Liver (tissue), 8 donors: ENCODE measurements at regions not wholly inside any gene's neighbourhood (a gene's known extent, or its start where the extent isn't known, plus 50 kb on each side); places are given as distances from the start of the nearest gene placed in this dataset.

Experiments
- DNase-seq: peaks from one replicate; pipeline ENCODE4 v3.0.0-alpha.2; 2017; ENCODE audit warnings: low spot score
- H3K27ac ChIP-seq, 2 donors: one replicate each; pipeline ENCODE4 v1.7.0; 2013; ENCODE audit warnings: inconsistent platforms in 2 of 2, low read length in 2 of 2, control low read depth in 1 of 2, low read depth in 1 of 2, mild to moderate bottlenecking in 1 of 2
- H3K27me3 ChIP-seq, 4 donors: one replicate each; pipeline versions ENCODE4 v1.6.1 to v1.7.0; 2013; ENCODE audit warnings: low read length in 3 of 4, inconsistent platforms in 1 of 4, mild to moderate bottlenecking in 1 of 4, moderate library complexity in 1 of 4; ENCODE audit not compliant: control insufficient read depth in 4 of 4, insufficient read depth in 4 of 4
- H3K36me3 ChIP-seq, 4 donors: one replicate each; pipeline versions ENCODE4 v1.6.1 to v1.7.0; 2013; ENCODE audit warnings: low read length in 3 of 4, mild to moderate bottlenecking in 3 of 4, low read depth in 1 of 4, moderate library complexity in 1 of 4; ENCODE audit not compliant: control insufficient read depth in 4 of 4, insufficient read depth in 3 of 4
- H3K4me1 ChIP-seq, 4 donors: one replicate each; pipeline versions ENCODE4 v1.6.1 to v1.7.0; 2013; ENCODE audit warnings: low read length in 3 of 4, mild to moderate bottlenecking in 3 of 4, moderate library complexity in 1 of 4; ENCODE audit not compliant: control insufficient read depth in 4 of 4, insufficient read depth in 4 of 4
- H3K4me3 ChIP-seq, 3 donors: one replicate each; pipeline versions ENCODE4 v1.6.1 to v1.7.0; 2013; ENCODE audit warnings: low read length in 3 of 3, control low read depth in 1 of 3, low read depth in 1 of 3, mild to moderate bottlenecking in 1 of 3
- H3K9ac ChIP-seq, 2 donors: one replicate each; pipeline ENCODE4 v1.7.0; 2013; ENCODE audit warnings: low read length in 2 of 2, mild to moderate bottlenecking in 2 of 2, moderate library complexity in 2 of 2, control low read depth in 1 of 2, low read depth in 1 of 2
- H3K9me3 ChIP-seq, 4 donors: one replicate each; pipeline versions ENCODE4 v1.6.1 to v1.7.0; 2013; ENCODE audit warnings: low read length in 3 of 4; ENCODE audit not compliant: control insufficient read depth in 4 of 4
- ATF3 ChIP-seq: IDR thresholded peaks from 2 replicates; pipeline ENCODE4 v1.6.1; 2016; ENCODE audit warnings: antibody characterized with exemption
- FOXA1 ChIP-seq: IDR thresholded peaks from 2 replicates; pipeline ENCODE4 v1.6.1; 2016; ENCODE audit warnings: antibody characterized with exemption
- FOXA2 ChIP-seq: IDR thresholded peaks from 2 replicates; pipeline ENCODE4 v1.6.1; 2016; ENCODE audit warnings: antibody characterized with exemption
- GABPA ChIP-seq, 2 donors: IDR thresholded peaks in 1 of 2; conservative IDR thresholded peaks in 1 of 2; 2 replicates each; pipeline ENCODE4 v1.6.1; 2016; ENCODE audit warnings: antibody characterized with exemption in 2 of 2, mild to moderate bottlenecking in 1 of 2, moderate library complexity in 1 of 2
- HNF4A ChIP-seq, 2 donors: conservative IDR thresholded peaks; 2 replicates each; pipeline ENCODE4 v1.6.1; 2016; ENCODE audit warnings: antibody characterized with exemption in 2 of 2, mild to moderate bottlenecking in 2 of 2
- HNF4G ChIP-seq: IDR thresholded peaks from 2 replicates; pipeline ENCODE4 v1.6.1; 2016; ENCODE audit warnings: antibody characterized with exemption
- JUND ChIP-seq, 2 donors: IDR thresholded peaks; 2 replicates each; pipeline ENCODE4 v1.6.1; 2016; ENCODE audit warnings: antibody characterized with exemption in 2 of 2
- NR2F2 ChIP-seq: IDR thresholded peaks from 2 replicates; pipeline ENCODE4 v1.6.1; 2016; ENCODE audit warnings: antibody characterized with exemption
- RAD21 ChIP-seq, 2 donors: IDR thresholded peaks; 2 replicates each; pipeline ENCODE4 v1.6.1; 2016; ENCODE audit warnings: antibody characterized with exemption in 2 of 2, mild to moderate bottlenecking in 2 of 2
- RXRA ChIP-seq, 2 donors: IDR thresholded peaks; 2 replicates each; pipeline ENCODE4 v1.6.1; 2017 to 2018; ENCODE audit warnings: antibody characterized with exemption in 2 of 2, mild to moderate bottlenecking in 1 of 2
- SP1 ChIP-seq: IDR thresholded peaks from 2 replicates; pipeline ENCODE4 v1.6.1; 2018; ENCODE audit warnings: antibody characterized with exemption, mild to moderate bottlenecking
- TAF1 ChIP-seq: conservative IDR thresholded peaks from 2 replicates; pipeline ENCODE4 v1.6.1; 2016; ENCODE audit warnings: antibody characterized with exemption, mild to moderate bottlenecking
- YY1 ChIP-seq: IDR thresholded peaks from 2 replicates; pipeline ENCODE4 v1.6.1; 2016; ENCODE audit warnings: antibody characterized with exemption, mild to moderate bottlenecking
- ZBTB33 ChIP-seq: IDR thresholded peaks from 2 replicates; pipeline ENCODE4 v1.6.1; 2016; ENCODE audit warnings: antibody characterized with exemption
- WGBS: extraction: QIAGEN DNeasy Blood & Tissue Kit; methylation state at CpG from one replicate; pipeline ENCODE4 v1.1.7; 2013; 5-methylcytosine and 5-hydroxymethylcytosine counted together
- TF ChIP-seq, protein P1 (sequence below): IDR thresholded peaks from 2 replicates; pipeline ENCODE4 v1.6.1; 2016; ENCODE audit warnings: antibody characterized with exemption, mild to moderate bottlenecking
- TF ChIP-seq, protein P2 (sequence below): fragments of 150-350 bp; IDR thresholded peaks from 2 replicates; pipeline ENCODE4 v1.5.1; 2017; ENCODE audit warnings: improper control_type of control experiment, low read depth, low read length; ENCODE audit not compliant: missing input control
- TF ChIP-seq, protein P3 (sequence below): IDR thresholded peaks from 2 replicates; pipeline ENCODE4 v1.6.1; 2016; ENCODE audit warnings: antibody characterized with exemption
- donor health status: healthy.
- donor health status: healthy.
- donor health status: healthy.
- donor health status: healthy.
- donor health status: healthy.

GRCh38 chr2:193250389-193250788 lies 1055.7 kb upstream of the TMEFF2 start:
- Histone ChIP-seq H3K36me3 (no peaks in the 10 kb centered on the region), H3K27me3 (no peaks in the 10 kb centered on the region), H3K9me3 (no peaks in the 10 kb centered on the region), H3K9ac (no peak overlapping the region), H3K4me3 (no peak overlapping the region), H3K27ac (no peak overlapping the region), H3K4me1 (no peaks in the 10 kb centered on the region)
- no peak for DNase-seq
- TF ChIP-seq FOXA2, result no peak
- TF ChIP-seq RXRA (IDR thresholded peaks at IDR 0.05), result no peak
- no peak for TF ChIP-seq NR2F2
- TF ChIP-seq FOXA1, result no peak
- TF ChIP-seq HNF4G, result no peak
- TF ChIP-seq, protein P1, sequence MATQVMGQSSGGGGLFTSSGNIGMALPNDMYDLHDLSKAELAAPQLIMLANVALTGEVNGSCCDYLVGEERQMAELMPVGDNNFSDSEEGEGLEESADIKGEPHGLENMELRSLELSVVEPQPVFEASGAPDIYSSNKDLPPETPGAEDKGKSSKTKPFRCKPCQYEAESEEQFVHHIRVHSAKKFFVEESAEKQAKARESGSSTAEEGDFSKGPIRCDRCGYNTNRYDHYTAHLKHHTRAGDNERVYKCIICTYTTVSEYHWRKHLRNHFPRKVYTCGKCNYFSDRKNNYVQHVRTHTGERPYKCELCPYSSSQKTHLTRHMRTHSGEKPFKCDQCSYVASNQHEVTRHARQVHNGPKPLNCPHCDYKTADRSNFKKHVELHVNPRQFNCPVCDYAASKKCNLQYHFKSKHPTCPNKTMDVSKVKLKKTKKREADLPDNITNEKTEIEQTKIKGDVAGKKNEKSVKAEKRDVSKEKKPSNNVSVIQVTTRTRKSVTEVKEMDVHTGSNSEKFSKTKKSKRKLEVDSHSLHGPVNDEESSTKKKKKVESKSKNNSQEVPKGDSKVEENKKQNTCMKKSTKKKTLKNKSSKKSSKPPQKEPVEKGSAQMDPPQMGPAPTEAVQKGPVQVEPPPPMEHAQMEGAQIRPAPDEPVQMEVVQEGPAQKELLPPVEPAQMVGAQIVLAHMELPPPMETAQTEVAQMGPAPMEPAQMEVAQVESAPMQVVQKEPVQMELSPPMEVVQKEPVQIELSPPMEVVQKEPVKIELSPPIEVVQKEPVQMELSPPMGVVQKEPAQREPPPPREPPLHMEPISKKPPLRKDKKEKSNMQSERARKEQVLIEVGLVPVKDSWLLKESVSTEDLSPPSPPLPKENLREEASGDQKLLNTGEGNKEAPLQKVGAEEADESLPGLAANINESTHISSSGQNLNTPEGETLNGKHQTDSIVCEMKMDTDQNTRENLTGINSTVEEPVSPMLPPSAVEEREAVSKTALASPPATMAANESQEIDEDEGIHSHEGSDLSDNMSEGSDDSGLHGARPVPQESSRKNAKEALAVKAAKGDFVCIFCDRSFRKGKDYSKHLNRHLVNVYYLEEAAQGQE, result no peak
- TF ChIP-seq RAD21 (IDR thresholded peaks at IDR 0.05), result no peak
- TF ChIP-seq, protein P2, sequence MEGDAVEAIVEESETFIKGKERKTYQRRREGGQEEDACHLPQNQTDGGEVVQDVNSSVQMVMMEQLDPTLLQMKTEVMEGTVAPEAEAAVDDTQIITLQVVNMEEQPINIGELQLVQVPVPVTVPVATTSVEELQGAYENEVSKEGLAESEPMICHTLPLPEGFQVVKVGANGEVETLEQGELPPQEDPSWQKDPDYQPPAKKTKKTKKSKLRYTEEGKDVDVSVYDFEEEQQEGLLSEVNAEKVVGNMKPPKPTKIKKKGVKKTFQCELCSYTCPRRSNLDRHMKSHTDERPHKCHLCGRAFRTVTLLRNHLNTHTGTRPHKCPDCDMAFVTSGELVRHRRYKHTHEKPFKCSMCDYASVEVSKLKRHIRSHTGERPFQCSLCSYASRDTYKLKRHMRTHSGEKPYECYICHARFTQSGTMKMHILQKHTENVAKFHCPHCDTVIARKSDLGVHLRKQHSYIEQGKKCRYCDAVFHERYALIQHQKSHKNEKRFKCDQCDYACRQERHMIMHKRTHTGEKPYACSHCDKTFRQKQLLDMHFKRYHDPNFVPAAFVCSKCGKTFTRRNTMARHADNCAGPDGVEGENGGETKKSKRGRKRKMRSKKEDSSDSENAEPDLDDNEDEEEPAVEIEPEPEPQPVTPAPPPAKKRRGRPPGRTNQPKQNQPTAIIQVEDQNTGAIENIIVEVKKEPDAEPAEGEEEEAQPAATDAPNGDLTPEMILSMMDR, result no peak
- TF ChIP-seq SP1, result no peak
- TF ChIP-seq, protein P3, sequence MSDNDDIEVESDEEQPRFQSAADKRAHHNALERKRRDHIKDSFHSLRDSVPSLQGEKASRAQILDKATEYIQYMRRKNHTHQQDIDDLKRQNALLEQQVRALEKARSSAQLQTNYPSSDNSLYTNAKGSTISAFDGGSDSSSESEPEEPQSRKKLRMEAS, result no peak
- TF ChIP-seq HNF4A (conservative IDR thresholded peaks at IDR 0.05), result no peak
- TF ChIP-seq YY1, result no peak
- TF ChIP-seq JUND (IDR thresholded peaks at IDR 0.05), result no peak
- TF ChIP-seq ATF3, result no peak
- TF ChIP-seq GABPA (IDR thresholded peaks at IDR 0.05 in 1 of 2, conservative IDR thresholded peaks at IDR 0.05 in 1 of 2), result no peak
- TF ChIP-seq ZBTB33, result no peak
- TF ChIP-seq TAF1, result no peak

DNA sequence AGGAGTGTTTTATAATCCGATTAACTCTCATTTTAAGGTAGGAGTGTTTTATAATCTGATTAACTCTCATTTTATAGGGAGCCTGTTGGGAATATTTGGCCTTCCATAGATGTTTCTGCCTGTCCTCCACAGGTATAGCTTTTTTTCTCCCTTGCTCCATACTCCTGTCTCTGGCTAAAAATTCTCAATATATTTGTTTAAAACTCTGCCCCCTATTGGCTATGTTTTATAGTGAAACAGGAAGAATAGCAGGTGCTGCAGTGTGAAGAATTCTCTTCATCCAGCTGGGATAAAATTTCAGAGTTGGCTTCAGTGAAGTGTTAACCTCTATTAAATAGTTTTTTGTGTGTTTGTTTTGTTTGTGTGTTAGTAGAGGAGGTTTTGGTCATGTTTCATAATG lies 1046.0 kb upstream of the TMEFF2 start:
- no peak for DNase-seq
- peak; percentile 11 to 45 for TF ChIP-seq RAD21 (IDR thresholded peaks at IDR 0.05)
- TF ChIP-seq, protein P2, result peak; percentile 2
- TF ChIP-seq FOXA2, result no peak
- Histone ChIP-seq H3K4me3 (no peak overlapping the region), H3K4me1 (no peaks in the 10 kb centered on the region), H3K9ac (no peak overlapping the region), H3K27me3 (no peaks in the 10 kb centered on the region), H3K9me3 (no peaks in the 10 kb centered on the region), H3K27ac (no peak overlapping the region), H3K36me3 (no peaks in the 10 kb centered on the region)
- WGBS, result 73% methylated on average over 1 of the region's 1 CpG
